OCI-M2 (cell line): ENCODE measurements at regions not wholly inside any gene's neighbourhood (a gene's known extent, or its start where the extent isn't known, plus 50 kb on each side); places are given as distances from the start of the nearest gene placed in this dataset.
"Not testable (repeated sequence)": the region's sequence is repeated elsewhere in the genome, so short reads cannot be mapped to it uniquely, and the experiment has no call there.

Experiments used
- DNase-seq: peaks from one replicate; lab custom pipeline; 2025; ENCODE audit not compliant: unreplicated experiment; lab: John Stamatoyannopoulos, UW

DNA sequence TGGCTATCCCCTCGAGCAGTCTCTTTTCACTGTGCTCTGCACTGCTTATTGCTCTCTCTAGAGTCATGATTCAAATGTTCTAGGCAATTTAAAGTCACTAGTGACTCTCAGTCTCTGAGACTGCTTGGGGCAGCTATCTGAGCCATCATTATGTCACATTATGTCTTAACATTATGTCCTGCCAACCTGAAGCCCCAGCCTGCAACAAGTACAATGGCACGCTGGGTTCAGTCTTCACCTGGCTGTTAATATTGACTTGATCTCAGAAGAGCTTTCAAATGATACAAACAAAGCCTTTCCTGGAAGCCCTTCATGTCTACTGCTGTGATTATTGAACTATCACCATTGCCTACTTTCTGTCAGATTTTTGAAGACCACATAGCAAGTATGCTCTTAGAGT lies 128.1 kb upstream of the GRM7 start:
- DNase-seq = no peak

DNA sequence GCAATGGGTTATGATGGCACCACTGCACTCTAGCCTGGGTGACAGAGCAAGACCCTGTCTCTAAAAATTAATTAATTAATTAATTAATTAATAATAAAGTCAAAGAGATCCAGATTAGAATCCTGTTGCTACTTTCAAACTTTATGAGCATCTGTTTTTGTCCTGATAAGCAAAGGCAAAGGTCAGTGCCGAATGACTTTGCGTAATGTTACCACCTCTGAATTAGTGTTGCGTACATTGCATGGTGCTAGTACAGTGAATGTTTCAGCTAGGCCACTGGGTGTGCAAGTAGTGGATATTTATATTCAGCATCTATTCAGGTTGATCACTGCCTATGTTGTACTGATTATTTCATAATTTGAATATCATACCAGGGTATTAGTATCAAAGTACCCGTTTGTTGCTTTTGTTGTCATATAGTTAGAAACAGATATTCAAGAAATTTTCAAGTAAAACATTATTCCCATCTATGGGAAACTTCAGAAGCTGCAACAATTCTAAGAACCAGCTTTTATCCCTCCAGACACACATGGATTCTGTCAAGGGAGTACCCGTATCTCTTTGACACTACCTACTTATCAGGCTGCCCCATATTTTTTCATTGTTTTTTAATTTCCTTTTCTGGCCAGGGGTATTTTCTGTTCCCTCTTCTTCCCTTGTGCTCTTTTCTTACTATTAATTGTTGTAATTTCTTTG lies 127.1 kb upstream of the GRM7 start:
- no peak for DNase-seq

DNA sequence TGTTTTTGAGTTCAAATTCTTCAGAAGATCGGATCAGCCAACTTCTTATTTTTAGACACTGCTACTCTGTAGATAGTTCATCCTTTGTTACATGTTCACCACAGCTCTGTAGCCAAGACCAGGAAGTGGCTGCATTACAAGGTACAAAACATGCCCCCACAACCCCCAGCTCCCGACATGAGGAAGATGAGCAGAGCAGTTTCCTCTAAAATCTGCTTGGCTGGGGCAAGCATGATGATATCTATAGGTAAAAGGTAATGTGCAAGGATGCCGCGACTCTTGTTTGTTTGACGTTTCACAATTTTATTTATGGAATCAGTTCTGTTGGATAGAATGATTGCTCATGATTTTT lies 126.5 kb upstream of the GRM7 start:
- no peak for DNase-seq

- no peak for DNase-seq
Observed at GRCh38 chr3:6736836-6737629, 123.9 kb upstream of the GRM7 start.

DNA sequence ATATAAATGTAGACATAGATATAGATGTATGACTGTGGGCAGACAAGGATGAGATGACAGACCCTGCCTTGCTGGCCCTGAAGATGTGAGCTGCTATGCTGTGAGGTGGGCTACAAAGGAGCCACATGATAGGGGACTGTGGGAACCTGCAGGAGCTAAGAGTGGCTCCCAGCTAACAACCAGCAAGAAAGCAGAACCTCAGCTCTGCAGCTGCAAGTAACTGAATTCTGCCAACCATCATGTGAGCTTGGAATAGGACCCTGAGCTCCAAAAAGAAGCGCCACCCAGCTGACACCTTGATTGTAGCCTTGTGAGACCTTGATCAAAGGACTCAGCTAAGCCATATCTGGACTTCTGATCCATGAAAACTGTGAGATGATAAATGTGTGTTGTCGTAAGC lies 123.3 kb upstream of the GRM7 start:
- DNase-seq = no peak

- no peak for DNase-seq
Observed at GRCh38 chr3:6739288-6739687, 121.6 kb upstream of the GRM7 start.

GRCh38 chr3:6743067-6743720 lies 117.7 kb upstream of the GRM7 start:
- no peak for DNase-seq

GRCh38 chr3:6746443-6746842 lies 114.5 kb upstream of the GRM7 start:
- no peak for DNase-seq

GRCh38 chr3:6747017-6747416 lies 113.9 kb upstream of the GRM7 start:
- no peak for DNase-seq

DNA sequence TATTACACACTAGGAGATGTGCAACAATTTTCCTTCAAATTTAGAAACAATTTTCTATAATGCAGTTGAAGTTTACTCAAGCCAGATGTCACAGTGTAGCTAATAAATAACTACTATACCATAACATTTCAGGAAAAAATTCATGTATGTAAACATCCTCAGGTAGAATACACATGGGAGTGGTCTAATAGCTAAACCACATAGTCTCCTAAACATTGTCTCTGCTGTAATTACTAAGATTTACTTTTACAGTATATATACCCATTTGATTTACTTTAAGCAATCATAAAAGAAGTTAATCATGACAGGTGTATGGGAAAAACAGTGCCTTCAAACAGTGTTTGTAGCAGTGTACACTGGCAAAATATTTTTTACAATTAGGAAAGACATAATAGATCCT lies 110.1 kb upstream of the GRM7 start:
- no peak for DNase-seq

GRCh38 chr3:6753536-6753935 lies 107.4 kb upstream of the GRM7 start:
- DNase-seq = no peak

DNA sequence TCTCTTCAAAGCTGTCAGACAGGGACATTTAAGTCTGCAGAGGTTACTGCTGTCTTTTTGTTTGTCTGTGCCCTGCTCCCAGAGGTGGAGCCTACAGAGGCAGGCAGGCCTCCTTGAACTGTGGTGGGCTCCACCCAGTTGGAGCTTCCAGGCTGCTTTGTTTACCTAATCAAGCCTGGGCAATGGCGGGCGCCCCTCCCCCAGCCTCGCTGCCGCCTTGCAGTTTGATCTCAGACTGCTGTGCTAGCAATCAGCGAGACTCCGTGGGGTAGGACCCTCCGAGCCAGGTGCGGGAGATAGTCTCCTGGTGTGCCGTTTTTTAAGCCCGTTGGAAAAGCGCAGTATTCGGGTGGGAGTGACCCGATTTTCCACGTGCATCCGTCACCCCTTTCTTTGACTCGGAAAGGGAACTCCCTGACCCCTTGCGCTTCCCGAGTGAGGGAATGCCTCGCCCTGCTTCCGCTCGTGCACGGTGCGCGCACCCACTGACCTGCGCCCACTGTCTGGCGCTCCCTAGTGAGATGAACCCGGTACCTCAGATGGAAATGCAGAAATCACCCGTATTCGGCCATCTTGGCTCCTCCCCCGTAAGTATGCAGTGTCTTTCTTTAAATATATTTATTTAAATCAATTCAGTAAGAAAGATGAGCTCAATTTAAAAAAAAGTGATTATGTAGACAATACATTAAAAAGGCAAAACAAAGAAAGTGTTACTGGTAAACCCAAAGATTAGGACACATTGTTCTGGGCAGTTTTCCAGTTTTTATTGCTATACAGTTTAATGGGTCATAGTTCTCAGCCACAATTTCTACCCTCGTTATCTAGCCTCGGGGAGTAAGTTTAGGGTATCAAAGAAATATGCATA lies 91.2 kb upstream of the GRM7 start:
- DNase-seq = not testable (repeated sequence)

DNA sequence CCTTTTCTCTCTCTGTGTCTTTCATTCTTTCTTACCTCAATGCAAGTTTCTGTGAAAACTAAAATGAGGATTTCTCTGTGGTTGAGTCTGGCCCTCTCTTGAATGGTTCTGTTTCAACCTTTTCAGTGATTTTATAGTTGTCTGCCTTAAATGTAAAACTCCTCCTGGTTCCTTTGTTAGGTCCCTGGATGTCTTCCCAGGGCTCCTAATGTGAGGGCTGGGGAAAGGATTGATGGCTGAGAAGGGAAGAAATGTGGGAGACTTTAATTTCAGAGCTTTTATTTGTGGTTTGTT lies 90.6 kb upstream of the GRM7 start:
- no peak for DNase-seq

DNA sequence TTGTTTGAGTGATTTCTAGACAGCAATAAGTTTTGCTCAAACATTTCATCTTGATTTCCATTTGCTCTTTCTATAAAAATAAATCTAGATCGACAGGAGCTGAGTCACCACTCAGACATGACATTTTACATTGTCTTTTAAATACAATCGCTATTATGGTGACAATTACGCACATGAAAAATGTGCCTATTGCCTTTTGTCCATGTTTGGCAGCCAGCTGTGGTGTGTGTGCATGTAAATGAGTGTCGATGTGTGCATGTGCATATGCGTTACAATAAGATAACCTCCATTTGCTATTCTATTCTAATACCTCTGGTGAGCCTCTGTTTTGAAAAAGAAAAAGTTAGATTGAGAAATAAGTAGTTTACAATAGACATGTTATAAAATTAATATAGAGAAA lies 89.7 kb upstream of the GRM7 start:
- DNase-seq = no peak

DNA sequence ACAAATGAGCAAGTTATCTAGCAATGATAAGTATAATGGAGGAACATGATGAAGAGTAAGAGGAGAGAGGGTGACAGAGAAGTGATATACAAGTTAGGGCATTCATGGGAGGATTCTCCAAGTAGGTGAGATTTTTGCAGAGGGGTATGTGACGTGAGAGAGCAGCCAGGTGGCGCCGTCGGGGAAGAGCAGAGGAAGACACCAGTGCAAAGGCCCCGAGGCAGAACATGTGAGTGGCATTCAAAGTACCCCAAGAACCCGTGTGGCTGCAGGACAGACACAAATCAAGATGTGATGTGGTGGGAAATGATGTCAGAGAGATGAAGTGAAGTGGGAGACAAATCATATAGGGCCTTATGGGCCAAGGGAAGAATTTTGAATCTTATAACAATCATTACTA lies 81.8 kb upstream of the GRM7 start:
- no peak for DNase-seq

- no peak for DNase-seq
Observed at GRCh38 chr3:6781092-6781491, 79.8 kb upstream of the GRM7 start.

DNA sequence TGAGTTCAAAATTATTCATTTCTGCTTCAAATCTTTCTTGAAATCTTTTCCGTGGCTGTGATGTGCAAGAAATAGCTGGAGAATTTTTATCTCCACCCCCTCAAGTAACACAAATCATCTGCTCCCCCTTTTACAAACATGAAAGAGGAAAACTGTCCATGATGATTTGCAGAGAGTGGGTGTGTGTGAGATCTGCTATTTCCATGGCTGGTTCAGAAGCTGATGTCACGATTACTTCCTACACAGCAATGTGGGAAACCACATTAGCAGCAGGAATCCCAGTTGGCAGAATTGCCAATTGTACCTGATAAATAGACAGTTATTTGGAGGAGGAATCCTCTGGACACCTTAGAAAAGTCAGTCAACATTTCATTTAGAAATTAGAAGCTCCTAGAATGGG lies 75.2 kb upstream of the GRM7 start:
- no peak for DNase-seq

DNA sequence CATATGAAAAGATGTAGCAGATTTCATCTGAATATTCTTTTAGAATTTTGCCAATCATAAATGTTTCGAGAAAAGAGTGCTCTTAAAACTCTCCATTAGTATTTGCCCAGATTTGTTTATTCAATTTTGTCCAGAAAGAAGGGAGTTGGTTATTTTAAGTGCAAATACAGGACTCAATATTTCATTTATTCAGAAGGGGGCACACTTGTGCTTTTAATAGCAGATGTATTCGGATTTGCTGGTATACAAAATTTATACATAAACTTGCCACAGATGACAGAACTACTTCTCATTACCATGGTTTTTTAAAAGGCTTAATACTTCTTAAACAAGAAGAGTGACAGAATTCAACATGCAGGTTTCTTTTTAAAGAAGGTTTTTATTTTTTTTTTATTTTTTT lies 69.8 kb upstream of the GRM7 start:
- no peak for DNase-seq

- no peak for DNase-seq
Observed at GRCh38 chr3:6799264-6799915, 61.5 kb upstream of the GRM7 start.

GRCh38 chr3:6803619-6804018 lies 57.3 kb upstream of the GRM7 start:
- no peak for DNase-seq

DNA sequence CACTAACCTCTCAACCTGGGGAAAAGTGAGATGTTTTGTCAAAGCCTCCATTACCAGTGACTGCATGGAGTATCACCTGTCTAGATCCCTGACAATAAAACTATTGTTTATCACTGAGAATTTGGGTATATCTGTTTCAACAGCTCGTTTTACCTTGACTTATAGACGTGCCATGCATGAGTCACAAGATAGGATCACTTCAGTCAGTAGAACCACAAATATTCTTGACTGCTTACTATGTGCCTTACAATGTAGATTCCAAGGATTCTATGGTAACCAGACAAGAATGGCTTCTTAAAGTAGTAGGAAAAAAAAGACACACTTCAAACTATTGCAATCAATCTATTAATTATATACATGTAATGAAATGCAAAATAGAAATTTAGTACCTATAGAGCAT lies 55.7 kb upstream of the GRM7 start:
- no peak for DNase-seq
